ENCODE measurements at regions not wholly inside any gene's neighbourhood (a gene's known extent, or its start where the extent isn't known, plus 50 kb on each side); places are given as distances from the start of the nearest gene placed in this dataset.
"Not testable (repeated sequence)": the region's sequence is repeated elsewhere in the genome, so short reads cannot be mapped to it uniquely, and the experiment has no call there.

DNA sequence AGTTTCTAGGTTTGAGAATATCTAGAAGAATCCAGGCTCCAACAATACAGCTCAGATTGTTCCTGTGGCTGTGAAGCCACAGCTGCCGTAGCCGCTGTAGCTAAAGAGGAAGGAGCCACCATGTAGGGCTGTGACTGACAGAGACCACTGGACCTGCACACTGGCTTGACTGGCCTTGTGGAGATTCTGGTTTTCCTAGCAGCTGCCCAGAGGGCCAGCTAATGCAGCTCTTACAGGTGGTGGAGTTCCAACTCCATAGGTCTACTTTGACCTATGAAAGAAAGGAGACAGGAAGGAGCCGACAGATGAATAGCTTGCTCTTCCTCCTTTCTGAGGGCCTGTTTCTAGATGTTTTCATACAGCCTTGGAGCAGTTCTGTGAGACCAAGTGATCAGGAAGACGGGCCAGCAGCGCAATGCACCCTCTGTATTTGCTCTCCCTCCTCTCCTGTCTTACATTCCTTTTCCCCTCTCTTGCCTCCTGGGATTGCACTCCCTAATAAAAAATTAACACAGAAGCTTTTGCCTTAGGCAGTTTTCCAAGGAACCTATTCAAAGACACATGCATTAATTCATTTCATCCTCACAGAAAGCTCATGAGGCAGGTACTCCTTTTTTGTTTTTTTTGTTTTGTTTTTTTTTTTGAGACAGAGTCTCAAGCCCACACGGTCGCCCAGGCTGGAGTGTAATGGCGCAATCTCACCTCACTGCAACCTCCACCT is 51.8 kb upstream of the MYB start:
- DNase-seq (ENCODE audit: low read depth), result no peak

DNA sequence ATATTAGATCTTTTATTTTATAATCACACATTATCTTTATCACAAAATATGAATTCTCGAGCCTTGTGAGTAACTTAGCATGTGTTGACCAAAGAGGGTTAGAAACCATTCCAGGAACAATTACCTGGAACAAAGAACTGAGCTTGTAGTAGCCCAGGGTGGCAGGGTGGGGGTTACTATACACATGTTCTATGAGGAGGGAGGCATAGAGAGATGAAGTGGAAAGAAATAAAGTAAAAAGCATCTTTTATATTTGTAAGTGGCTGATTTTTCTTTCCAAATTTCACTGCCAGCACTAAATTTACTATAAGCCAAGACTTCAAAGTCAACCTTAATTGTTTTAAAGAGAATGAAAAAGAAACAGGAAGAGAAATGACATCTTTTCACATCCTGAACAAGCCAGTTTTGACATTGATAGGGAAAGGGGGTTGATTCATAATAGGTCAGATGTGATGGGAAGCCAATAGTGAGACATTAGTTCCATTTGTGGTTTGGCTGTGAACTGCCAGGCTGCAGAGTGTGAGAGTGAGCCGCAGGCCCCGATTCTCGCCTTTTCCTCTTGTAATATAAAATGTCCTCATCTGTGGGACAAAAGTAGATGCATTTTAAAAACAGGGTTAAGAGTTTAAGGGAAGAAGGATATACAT is 52.7 kb upstream of the MYB start:
- no peak for DNase-seq (ENCODE audit: low read depth)

DNA sequence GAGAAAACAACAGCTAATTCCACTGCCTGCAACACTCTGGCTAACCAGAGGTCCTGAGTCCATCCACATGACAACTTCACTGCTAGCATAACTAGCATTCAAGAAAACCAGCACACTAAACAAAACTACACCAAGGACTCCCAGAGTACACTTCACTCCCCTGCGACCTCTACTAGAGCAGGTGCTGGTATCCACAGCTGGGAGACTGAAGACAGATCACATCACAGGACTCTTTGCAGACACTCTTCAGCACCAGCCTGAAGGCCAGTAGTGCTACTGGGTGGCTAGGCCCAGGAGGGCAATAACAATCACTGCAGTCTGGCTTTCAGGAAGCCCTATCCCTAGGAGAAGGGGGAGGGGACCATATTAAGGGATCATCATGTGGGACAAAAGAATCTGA is 54.4 kb upstream of the MYB start:
- no peak for DNase-seq (ENCODE audit: low read depth)

DNA sequence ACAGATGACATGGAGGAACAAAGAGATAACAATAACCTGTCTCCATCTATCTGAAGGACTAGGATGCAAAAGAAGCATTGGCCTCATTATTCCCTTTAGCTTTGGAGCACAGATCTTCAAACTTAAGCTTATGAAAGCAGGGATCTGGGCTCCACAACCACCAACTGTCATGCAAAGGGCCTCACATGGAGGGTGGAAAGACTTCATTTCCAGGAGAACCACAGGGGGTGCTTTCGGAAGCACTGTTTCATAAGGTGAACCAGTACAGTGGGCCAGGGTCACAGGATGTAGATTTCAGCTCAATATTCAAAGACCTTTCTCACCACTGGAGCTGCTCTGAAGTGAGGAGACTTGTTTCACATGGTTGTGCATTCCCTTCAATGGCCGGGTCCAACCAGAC is 55.1 kb upstream of the MYB start:
- no peak for DNase-seq (ENCODE audit: low read depth)

DNA sequence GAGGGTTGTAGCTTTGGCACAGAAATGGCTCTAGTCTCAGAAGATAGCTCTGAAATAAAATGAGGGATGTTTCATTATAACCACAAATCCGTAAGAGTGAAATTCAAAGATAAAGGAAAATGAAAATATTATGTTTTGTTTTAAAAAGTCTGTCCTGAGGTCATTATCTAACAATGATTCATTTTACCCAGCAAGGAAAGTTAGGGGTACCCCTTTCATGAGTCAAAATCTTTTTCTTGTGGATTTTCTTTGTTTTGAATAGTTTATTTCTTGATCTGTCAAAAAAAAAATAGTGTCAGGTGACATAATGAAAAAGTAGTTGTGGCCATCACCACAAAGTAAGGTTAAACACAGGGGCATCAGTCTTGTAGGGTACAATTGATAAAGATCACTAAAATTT is 59.7 kb upstream of the MYB start:
- no peak for DNase-seq (ENCODE audit: low read depth)

DNA sequence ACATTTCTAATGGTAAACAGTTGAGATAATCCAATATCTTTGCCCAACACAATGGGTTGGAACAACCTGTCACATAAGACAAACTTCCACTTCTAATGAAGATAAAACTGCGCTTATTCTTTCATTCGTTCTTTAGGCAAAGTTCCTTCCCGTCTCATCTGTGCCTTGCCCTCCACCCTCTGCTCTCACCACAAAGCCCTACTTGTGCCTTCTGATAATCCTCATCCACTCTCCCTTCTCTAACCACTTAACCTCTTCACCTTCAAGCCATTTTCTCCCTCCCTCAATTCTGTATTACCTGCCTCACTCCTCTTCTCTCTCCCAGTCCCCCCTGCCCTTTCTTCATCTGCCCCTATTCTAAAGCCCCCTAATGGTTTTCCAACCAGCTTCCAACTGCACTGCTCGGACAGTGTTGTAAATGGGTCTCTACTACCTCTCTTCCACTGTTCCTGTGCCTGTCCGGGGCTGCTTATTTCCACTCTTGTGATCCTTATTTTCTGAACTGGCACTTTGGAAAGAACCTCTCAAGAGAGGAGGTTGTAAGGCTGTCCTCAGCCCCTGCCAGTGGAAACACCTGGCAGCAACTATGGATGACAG is 62.9 kb upstream of the MYB start:
- DNase-seq (ENCODE audit: low read depth), result no peak

DNA sequence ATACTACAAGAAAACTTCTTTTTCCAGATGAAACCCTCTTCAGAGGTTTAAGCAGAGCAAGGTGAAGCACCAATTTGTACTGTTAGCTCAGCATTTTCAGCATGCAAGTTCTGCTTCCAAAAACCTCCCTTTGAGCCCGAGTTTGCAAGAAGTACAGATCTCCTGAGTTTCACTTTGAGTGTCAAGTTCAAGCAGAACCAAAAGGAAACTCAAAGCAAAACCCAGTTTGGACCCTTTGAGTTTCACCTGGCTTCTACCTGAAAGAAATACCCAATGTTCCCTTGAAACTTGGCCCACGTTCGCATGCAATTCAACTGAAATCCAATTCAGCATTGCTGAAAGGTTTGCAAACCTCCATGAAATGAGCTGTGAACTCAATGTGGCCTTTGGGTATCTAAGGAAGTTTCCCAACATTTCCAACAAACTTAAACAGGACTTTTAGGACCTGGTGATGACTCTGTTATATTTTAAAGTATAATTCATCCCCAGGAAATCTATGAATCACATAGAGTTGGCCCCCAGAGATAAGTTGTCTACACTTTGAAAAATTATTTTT is 62.9 kb upstream of the HBS1L start:
- DNase-seq (ENCODE audit: low read depth), result no peak

DNA sequence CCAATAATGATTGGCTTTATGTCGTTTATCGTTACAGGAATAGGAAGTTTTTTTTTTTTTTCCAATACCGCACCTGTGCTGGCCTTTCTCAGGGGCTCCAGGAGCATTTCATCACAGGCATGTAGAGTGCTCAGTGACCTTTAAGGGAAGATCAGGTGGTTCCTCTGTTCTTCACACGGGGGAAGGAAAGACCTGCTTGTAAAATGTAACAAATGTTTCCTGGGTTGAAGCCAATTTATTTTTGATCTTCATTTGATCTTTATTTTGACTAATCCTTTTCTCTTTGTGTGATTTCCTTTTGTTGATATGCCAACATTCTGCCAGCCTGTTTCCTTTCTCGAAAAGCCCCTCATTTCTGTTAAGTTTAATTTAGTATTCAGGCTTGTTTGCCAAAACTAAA is 61.9 kb upstream of the HBS1L start:
- DNase-seq (ENCODE audit: low read depth), result no peak

DNA sequence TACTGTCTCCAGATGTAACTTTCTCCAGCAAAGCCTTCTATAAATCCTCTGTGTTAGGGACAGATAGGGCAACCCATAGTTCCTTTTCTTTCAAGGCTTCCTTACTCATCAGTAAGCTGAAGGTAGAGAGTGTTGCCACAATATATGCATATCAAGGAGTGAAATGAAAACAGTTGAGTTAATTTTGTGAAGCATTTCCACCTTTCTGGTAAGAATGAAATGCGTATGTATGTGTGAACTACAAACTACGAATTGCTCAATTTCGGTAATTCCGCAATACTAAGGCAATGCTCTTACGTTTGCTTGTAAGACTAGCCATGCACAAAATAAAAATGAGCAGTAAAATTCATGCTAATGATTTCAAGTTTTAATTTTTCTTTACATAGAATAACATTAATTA is 61.2 kb upstream of the HBS1L start:
- no peak for DNase-seq (ENCODE audit: low read depth)

DNA sequence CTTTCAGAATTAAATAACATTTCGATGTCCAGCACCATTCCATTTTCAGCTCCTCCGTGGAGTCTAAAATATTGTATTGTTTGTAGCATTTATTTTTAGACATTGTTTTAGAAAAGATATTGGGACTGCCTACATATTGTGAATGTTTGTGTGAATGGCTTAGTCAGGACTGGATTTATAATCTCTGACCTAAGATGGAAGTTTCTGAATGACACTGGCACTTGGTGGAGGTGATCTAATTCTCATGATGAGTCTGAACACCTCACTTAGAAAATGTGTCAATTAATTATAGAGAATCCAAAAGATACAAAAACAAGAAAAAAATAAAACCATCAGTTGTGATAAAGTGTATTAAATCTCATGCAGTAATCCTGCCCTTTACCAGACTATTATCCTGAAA is 60.8 kb upstream of the HBS1L start:
- no peak for DNase-seq (ENCODE audit: low read depth)

DNA sequence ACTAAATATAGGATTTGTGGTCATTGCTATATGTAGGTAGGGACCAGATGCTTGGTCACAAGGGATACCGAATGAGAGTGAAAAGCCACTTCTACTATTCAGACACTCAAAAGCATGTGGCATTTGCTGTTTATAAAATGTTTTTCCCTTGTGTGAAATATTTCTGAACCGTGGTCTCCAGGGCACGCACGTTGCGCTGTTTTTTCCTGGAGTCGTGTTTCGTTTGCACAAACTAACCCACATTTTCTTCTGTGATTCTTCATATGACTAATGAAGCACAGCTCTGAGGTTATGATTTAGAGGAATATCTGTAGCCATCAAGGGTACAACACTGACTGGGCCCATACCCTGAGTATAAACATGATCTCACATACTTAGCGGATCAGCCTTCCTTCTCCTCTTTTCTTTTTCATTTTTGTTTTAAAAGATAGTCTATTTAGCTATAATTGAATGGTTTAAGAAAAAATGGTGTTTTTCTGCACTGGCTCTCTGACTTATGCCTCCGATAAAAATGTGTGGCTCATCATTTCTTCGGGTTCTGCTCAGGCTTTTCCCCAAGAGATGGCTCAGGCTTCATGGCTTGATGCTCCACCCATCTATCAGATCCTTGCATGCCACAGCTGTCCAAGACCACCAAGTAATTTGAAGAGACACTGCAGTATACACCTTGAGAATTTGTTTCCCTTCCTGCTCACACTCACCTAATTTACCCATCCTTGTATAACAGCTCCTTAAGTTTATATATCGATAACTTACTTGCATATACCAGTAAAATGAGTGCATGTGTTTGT is 59.9 kb upstream of the HBS1L start:
- no peak for DNase-seq (ENCODE audit: low read depth)

DNA sequence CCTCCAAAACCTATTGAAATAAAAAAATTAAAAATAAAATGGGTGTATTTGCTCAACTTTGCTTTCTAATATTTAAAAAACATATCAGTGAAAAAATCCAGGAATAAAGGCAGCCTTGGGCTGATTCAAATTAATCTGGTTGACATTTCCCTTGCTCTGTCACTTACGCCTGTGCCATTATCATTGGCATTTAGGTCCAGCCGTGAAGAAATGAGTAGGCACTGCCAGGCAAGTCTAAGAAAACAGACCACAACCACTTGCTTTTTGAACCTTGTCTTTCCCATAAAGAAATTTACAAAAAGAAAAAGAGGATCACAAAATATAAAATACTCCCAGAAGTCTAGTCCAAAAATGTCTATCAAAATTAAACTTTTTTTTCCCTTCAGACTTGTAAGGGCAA is 59.2 kb upstream of the HBS1L start:
- no peak for DNase-seq (ENCODE audit: low read depth)

DNA sequence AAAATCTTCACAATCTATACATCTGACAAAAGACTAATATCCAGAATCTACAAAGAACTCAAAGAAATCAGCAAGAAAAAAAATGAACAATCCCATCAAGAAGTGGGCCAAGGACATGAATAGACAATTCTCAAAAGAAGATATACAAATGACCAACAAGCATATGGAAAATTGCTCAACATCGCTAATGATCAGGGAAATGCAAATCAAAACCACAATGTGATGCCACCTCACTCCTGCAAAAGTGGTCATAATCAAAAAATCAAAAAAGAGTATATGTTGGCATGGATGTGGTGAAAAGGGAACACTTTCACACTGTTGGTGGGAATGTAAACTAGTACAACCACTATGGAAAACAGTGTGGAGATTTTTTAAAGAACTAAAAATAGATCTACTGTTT is 58.3 kb upstream of the HBS1L start:
- not testable (repeated sequence) for DNase-seq (ENCODE audit: low read depth)

DNA sequence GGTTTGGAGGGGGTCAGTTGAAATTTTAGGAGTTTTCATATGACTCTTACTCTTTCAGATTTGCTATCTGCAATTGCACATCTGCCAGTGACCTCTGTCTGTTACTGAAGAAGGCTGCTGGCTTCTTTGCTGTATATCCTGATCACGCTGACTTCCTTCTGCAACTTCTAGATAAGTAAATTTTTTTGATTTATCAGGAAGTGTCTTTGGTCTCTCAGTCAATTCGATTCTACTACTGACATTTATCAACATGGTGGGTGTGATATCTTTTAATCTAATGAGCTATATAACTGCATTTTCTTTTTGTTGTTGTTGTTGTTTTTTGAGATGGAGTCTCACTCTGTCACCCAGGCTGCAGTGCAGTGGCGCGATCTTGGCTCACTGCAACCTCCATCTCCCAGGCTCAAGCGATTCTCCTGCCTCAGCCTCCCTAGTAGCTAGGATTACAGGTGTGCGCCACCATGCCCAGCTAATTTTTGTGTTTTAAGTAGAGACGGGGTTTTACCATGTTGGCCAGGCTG is 55.7 kb upstream of the HBS1L start:
- peak; percentile 89 for DNase-seq (ENCODE audit: low read depth)

DNA sequence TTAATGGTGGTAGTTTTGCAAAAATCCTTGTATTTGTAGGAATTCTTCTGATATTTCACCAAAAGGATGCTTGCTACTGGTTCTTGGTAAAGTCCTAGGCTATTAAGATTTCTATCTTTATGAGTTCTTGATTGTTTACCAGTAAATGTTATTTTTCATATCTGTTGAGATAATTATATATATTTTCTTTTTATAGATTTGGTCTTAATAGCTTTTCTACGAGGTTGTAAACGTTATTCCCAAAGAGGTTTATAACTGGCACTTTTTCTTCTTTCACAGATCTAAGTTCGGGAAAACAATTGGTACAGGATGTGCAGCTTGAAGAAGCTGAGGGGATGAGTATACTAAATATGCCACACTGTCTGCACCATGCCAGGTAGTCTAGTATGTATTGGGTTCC is 55.1 kb upstream of the HBS1L start:
- DNase-seq (ENCODE audit: low read depth), result no peak

DNA sequence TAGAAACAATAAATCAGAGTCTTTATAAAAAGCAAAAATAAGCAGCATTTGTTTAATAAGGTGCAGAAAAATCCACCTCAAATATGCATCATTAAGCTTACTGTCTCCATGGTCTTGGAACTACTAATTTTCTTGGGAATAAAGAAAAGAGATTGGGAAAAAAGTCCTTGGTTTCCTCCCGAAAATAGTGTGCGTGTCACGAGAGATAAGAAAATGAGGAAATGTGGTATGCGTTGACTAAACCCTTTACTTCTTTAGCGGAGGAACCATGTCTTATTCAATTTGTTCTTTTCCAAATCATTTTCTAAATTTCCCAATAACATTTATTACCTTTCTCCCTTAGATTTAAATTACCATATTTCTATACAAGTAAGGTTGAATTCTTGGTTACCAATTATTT is 54.1 kb upstream of the HBS1L start:
- no peak for DNase-seq (ENCODE audit: low read depth)

DNA sequence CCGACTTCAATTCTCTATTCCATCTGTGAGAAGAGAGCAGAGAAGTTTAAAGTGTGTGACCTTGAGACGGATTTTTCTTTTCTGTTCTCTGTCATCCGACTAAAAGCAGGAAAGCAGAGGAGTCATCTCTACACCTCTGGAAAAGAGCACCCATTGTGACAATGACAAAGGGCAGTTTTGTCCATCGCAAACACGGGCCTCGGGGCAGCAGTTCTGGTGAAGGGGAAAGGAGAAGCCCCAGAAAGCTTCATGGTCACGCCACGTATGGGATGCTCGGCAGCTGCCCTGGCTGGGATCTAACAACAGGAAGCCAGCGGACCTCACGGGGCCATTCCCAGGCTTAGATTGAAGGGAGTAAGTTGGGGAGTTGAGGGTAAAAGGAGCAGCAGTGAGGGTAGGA is 52.0 kb upstream of the HBS1L start:
- no peak for DNase-seq (ENCODE audit: low read depth)

DNA sequence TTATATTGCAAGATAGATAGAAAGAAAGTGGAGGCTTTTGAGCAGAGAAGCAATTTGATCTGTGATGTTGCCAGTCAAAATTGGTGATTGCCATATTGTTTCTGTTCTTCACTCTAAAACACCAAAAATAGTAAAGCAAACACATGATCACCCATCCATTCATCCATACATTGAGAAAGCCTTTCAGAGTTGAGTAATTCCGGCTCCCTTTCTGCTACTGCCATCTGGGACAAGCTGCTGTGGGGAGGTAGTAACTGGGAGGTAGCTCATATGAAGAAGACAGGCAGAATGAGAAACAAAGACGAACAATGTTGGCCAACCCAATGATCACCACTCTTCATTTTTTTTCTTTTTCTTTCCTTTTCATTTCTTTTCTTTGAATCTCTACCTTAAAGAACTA is 51.1 kb upstream of the HBS1L start:
- no peak for DNase-seq (ENCODE audit: low read depth)

DNA sequence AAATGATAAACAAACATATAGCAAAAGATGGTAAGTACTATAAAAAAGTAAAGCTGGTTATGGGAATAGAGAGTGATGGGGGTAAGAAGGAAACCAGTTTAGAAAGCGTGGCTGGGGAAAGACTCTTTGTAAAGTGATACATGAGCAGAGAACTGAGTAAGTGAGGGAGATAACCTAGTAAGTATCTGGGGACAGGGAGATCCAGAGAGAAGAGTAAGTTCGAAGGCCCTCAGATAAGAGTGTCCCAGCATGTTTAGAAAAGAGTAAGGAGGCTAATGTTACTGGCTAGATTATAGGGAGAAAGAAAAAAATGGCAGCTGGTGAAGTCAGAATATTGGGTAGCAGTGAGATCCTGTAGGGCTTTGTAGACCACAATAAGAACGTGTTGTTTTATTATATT is 50.7 kb upstream of the HBS1L start:
- no peak for DNase-seq (ENCODE audit: low read depth)

Measured in CMK (cell line).